ENCODE measurements at regions not wholly inside any gene's neighbourhood (a gene's known extent, or its start where the extent isn't known, plus 50 kb on each side); places are given as distances from the start of the nearest gene placed in this dataset.

DNA sequence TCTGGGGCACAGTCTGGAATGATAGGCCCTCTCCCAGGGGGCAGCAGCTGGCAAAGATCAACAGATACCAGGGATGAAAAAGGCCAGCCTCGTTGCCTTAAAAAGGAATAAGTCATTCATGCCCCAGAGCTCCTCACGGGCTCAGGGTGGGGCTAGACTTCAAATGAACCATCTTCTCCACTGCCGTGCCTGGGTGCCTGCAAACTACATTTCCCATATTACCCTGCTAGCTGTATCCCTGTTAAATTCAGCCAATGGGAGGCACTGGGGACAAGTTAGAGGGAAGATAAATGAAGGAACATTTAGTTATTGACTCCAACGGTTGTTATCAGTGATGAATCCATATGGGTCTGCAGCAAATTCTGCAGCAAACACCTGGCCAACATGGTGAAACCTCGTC, 101.2 kb upstream of the CYYR1 start:
- H3K9me3 ChIP-seq = no peaks in the 10 kb centered on the region
- no peak overlapping the region for H3K4me3 ChIP-seq
- no peak overlapping the region for H3K27ac ChIP-seq
- H3K4me1 ChIP-seq = no peaks in the 10 kb centered on the region
- H3K27me3 ChIP-seq = no peaks in the 10 kb centered on the region
- TF ChIP-seq, protein P1, sequence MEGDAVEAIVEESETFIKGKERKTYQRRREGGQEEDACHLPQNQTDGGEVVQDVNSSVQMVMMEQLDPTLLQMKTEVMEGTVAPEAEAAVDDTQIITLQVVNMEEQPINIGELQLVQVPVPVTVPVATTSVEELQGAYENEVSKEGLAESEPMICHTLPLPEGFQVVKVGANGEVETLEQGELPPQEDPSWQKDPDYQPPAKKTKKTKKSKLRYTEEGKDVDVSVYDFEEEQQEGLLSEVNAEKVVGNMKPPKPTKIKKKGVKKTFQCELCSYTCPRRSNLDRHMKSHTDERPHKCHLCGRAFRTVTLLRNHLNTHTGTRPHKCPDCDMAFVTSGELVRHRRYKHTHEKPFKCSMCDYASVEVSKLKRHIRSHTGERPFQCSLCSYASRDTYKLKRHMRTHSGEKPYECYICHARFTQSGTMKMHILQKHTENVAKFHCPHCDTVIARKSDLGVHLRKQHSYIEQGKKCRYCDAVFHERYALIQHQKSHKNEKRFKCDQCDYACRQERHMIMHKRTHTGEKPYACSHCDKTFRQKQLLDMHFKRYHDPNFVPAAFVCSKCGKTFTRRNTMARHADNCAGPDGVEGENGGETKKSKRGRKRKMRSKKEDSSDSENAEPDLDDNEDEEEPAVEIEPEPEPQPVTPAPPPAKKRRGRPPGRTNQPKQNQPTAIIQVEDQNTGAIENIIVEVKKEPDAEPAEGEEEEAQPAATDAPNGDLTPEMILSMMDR (IDR thresholded peaks at IDR 0.05) = no peak
- TF ChIP-seq POLR2A (IDR thresholded peaks at IDR 0.05) = no peak
- DNase-seq = no peak
- no peaks in the 10 kb centered on the region for H3K36me3 ChIP-seq

- DNase-seq = no peak
- Histone ChIP-seq H3K4me3 (no peak overlapping the region), H3K36me3 (no peaks in the 10 kb centered on the region), H3K9me3 (no peaks in the 10 kb centered on the region), H3K4me1 (no peaks in the 10 kb centered on the region), H3K27me3 (no peaks in the 10 kb centered on the region), H3K27ac (no peak overlapping the region)
- TF ChIP-seq POLR2A (IDR thresholded peaks at IDR 0.05) = no peak
- TF ChIP-seq, protein P1 (IDR thresholded peaks at IDR 0.05) = no peak
Measured at GRCh38 chr21:26669215-26669764, 96.2 kb upstream of the CYYR1 start.

GRCh38 chr21:26659757-26660156, 86.7 kb upstream of the CYYR1 start:
- H3K36me3 ChIP-seq = no peaks in the 10 kb centered on the region
- no peak for DNase-seq
- no peak overlapping the region for H3K4me3 ChIP-seq
- H3K4me1 ChIP-seq = no peaks in the 10 kb centered on the region
- no peak for TF ChIP-seq POLR2A (IDR thresholded peaks at IDR 0.05)
- TF ChIP-seq, protein P1 (IDR thresholded peaks at IDR 0.05) = no peak
- no peaks in the 10 kb centered on the region for H3K27me3 ChIP-seq
- no peaks in the 10 kb centered on the region for H3K9me3 ChIP-seq
- H3K27ac ChIP-seq = no peak overlapping the region

DNA sequence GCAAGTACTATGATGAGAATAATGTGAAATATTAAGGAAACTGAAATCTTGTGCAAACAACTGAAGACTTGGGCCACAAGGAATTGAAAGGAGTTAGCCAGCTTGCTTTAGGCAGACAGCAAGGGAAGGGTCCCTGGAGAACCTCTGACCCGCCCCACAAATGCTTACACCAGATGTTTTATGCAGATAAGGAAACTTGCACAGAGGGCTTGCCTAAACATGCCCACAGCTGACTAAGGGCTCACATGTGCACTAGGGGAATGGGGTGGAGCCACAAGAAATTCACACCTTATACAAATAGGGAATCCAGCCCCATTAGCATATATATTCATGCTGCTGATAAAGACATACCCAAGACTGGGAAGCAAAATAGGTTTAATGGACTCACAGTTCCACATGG, 86.1 kb upstream of the CYYR1 start:
- H3K9me3 ChIP-seq = no peaks in the 10 kb centered on the region
- H3K4me3 ChIP-seq = no peak overlapping the region
- H3K36me3 ChIP-seq = no peaks in the 10 kb centered on the region
- H3K27ac ChIP-seq = no peak overlapping the region
- no peaks in the 10 kb centered on the region for H3K27me3 ChIP-seq
- TF ChIP-seq, protein P1 (IDR thresholded peaks at IDR 0.05) = no peak
- no peak for TF ChIP-seq POLR2A (IDR thresholded peaks at IDR 0.05)
- DNase-seq = no peak
- no peaks in the 10 kb centered on the region for H3K4me1 ChIP-seq

GRCh38 chr21:26655460-26655859, 82.4 kb upstream of the CYYR1 start:
- H3K27me3 ChIP-seq = no peaks in the 10 kb centered on the region
- TF ChIP-seq, protein P1 (IDR thresholded peaks at IDR 0.05) = no peak
- TF ChIP-seq POLR2A (IDR thresholded peaks at IDR 0.05) = no peak
- no peak for DNase-seq
- no peaks in the 10 kb centered on the region for H3K36me3 ChIP-seq
- no peaks in the 10 kb centered on the region for H3K9me3 ChIP-seq
- no peaks in the 10 kb centered on the region for H3K4me1 ChIP-seq
- no peak overlapping the region for H3K4me3 ChIP-seq
- H3K27ac ChIP-seq = no peak overlapping the region

GRCh38 chr21:26653430-26653829, 80.3 kb upstream of the CYYR1 start:
- TF ChIP-seq, protein P1 (IDR thresholded peaks at IDR 0.05) = no peak
- no peak for TF ChIP-seq POLR2A (IDR thresholded peaks at IDR 0.05)
- H3K4me3 ChIP-seq = no peak overlapping the region
- no peak for DNase-seq

More at GRCh38 chr21:26653430-26653829, 80.3 kb upstream of the CYYR1 start:
- Histone ChIP-seq H3K27me3 (no peaks in the 10 kb centered on the region), H3K4me1 (no peaks in the 10 kb centered on the region), H3K9me3 (no peaks in the 10 kb centered on the region), H3K27ac (no peak overlapping the region), H3K36me3 (no peaks in the 10 kb centered on the region)
